GM18502 (cell line): ENCODE measurements at regions not wholly inside any gene's neighbourhood (a gene's known extent, or its start where the extent isn't known, plus 50 kb on each side); places are given as distances from the start of the nearest gene placed in this dataset.

Source experiments
- ATAC-seq: cut with Tn5 transposase; IDR thresholded peaks from one replicate; pipeline ENCODE4 v1.9.1; 2021; ENCODE audit warnings: mild to moderate bottlenecking; ENCODE audit not compliant: unreplicated experiment, poor library complexity

DNA sequence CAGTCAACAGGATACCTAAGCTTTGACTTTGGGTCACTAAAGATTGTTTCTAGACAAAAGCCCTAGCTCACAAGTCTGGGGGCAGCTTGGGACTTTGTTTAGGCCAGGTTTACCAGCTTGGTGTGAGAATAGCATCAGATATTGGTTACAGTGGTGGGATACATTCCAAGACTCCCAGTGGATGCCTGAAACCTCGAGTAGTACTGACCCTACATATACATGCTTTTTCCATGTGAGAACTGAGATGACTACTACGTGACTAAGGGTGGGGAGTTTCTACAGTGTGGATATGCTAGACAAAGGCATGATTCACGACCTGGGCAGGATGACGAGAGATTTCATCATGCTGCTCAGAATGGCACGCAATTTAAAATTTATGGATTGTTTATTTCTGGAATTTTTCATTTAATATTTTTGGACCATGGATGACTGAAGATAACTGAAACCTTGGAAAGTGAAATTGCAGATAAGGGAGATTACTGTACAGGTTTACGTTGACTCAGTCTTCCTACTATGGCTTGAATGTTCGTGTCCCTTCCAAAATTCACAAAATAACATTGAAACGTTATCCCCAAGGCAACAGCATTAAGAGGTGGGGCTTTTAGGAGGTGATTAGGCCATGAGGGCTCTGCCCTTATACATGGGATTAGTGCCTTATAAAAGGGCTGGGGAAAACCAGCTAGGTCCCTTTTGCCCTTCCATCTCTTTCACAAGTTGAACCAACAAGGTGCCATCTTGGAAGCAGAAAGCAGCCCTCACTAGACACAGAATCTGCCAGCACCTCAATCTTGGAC, 50.2 kb upstream of the CTAGE1 start:
- no peak for ATAC-seq

DNA sequence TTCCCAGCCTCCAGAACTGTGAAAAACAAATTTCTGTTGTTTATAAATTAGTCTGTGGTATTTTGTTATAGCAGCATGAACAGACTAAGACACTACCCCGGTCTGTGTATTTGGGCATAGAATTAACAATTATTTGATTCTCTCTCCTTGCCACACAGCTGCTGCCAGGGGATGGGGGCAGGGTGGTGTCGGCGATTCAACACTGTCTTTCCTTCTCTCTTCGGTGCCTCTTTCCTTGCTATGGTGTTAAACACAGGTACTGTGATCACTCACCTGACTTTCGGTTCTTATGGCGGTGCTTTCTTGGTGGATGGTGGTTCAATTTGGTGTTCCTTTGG, 50.8 kb upstream of the CTAGE1 start:
- no peak for ATAC-seq

DNA sequence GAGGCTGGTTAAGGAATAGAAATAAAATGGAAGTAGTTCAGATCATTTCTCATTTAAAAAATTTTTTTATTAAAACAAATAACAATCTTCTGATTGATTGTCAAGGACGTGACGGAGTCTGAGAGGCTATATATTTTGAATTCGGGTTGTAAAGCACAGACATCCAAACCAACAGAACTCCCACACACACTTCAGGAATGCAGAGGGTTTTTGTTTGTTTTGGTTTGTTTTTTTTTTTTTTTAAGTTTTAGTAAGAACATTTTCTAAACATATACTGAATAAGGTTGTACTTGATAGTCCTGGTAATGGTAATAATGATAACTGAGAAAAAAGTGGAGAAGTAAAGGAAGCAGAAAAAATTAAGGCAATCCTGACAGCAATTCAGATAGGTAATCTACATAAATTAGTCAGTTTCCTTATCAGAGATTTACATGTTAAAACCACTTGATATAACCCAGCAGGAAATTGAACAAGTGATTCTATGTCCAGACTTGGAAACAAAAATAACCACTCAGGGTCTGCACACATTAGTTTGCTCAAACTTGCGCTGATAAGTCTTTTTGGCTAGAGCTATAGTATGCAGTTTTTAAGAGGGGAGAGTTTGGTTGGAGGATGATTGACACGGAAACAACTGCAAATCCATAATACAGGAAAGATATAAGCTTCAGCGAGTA, 51.5 kb upstream of the CTAGE1 start:
- no peak for ATAC-seq

DNA sequence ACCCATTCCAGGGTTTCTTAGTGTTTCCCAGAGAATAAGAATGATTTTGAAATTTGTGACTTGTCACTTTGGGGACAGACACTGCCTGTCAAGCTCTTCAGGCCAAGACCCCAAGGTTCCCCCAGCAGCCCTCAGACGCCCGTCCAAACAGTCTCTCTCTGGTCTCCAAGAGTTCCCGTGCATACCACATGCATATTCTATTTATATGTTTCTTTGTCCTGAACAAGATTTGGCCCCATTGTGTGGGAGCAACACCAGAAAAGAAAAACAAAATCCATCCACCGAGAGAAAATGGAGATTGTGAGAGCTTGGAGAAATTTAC, 52.2 kb upstream of the CTAGE1 start:
- no peak for ATAC-seq

DNA sequence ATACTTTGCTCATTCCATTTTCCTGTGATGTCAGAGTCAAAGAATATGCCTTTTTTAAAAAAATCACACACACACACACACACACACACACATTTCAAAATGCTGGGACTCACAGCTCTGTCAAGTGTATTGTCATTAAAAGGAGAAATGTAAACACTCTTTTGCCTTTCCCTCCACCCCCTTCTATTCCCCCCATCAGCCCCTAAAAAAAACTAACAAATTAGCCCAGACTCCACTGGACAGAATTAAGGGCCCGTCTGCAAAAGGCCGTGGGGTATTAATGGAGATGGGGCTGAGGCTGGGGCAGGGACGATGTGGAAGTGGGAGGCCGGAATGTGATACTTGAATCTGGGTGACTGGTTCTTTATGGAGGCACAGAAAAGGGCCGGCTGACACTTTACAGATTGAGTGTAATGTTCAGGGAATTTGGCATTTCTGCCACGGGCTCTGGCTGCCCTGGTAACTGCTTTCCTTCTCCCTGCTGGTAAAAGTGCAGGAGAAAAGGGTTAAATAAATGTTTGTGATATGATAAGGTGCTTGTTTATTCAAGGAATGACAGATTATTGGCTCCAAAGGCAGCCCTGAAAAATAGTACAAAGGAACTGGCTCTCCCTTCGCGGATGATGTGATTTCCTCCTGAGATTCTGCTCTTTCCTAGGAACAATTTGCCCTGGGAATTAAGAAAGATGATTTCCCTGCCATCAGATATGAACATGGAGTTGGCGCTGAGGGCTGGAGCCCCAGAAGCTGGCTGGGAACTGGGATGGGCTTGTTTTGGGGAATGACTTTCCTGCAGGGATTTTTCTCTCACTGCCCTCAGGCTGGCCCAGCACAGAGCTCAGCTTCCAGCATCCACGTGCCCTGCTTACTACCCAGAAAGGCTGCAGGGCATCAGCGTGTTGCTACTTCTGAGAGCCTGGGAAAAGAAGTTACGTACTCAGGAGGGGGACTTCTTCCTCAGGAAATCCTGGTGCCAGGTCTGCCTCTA, 52.8 kb upstream of the CTAGE1 start:
- no peak for ATAC-seq

DNA sequence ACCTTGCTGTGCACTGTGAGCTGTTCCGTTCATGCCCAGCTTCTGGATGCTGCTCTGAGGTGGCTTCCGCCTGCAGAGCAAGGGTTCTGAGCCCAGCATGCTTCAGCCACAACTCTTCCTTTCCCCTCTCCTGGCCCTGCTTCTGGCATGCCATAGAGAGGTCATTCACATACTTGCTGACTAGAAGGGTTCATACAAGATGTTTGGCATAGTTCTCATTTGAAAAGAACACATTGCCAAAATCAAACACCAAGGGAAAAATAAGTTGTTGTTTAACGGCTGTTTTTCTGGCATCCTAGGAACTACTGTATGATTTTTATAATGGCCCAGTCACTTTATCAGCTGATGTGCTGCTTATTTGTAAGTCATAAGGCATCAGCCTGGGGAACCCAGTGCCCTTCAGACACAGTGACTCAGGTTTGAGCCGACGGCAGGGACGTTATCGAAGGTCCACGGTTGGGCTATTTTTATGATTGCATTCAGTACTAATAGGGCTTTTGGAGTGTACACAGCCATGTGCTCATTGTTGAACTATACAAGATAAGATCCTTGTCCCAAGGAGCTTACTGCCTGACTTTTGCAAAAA, 53.9 kb upstream of the CTAGE1 start:
- ATAC-seq, result no peak

DNA sequence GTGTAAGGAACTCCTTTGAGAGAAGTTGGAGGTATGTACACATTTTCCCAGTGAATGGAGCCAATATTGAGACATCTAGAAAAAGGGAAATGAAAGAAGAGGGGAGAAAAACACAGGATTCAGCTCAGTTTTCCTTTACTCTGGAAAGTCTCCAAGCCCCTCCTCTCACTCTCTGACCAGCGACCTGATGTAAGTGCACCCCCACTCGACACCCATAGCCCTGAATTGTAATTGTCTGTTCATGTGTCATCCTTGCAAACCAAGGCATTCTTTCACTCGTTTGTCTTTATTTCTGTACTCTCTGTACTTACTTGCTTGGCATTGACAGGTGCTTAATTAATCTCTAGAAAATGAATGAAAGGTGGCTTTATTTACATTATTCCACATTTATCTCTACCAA, 55.7 kb upstream of the CTAGE1 start:
- ATAC-seq, result no peak

DNA sequence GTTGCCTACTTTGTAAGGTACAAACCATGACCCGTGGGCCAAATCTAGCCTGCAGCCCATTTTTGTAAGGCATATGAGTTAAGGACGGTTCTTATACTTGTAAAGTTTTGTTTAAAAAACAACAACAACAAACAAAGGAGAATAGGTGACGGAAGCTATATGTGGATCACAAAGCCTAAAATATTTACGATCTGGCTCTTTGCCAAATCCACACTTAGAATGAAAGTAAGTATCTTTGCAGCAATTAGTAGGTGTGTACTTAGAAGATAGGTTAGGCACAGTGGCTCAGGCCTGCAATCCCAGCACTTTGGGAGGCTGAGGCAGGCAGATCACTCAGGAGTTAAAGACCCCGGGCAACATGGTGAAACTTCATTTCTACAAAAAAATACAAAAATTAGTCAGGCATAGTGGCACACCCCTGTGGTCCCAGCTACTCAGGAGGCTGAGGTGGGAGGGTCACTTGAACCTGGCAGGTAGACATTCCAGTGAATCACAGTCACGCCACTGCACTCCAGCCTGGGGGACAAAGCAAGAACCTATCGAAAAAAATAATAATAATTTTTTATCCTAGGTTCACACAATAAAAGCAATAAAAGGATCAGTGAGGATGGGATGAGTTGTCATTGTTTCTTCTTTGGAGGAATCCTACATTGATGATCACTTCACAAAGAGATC, 57.8 kb upstream of the CTAGE1 start:
- no peak for ATAC-seq

DNA sequence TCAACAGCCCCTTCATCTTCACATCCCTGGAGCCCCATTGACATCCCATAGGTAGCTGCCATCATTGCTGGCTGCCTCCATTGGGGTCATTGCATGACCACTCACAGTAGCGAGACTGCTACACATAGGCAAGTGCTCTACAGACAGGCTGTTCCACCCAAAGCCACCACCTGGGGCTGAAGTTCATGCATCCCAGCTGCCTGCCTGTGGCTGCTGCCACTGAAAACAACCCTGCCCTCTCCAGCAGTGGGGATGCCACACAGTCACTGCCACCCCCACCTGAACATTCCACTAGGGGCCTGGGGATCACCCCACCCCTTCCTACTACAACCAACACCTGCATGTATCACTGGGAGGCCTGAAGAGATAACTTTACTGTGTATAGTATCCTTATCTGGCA, 59.5 kb upstream of the CTAGE1 start:
- ATAC-seq, result no peak

DNA sequence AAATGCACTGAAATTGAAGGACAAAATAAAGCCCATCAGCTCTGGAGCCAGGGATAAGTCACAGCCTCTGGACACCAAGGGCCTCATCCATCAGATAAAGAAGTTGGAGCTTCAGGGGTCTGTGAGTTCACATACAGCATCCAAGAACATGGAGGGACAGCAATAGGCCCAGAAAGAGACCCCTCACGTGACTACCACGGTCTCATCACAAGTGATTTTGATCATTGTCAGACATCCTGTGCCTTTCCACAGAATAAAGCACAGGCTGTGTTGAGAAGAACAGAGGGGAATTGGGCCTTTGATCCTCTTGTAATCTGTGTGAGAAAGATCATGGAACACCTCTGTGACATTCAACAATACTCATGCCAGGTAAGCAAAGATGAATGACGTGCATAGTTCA, 65.2 kb upstream of the CTAGE1 start:
- no peak for ATAC-seq

DNA sequence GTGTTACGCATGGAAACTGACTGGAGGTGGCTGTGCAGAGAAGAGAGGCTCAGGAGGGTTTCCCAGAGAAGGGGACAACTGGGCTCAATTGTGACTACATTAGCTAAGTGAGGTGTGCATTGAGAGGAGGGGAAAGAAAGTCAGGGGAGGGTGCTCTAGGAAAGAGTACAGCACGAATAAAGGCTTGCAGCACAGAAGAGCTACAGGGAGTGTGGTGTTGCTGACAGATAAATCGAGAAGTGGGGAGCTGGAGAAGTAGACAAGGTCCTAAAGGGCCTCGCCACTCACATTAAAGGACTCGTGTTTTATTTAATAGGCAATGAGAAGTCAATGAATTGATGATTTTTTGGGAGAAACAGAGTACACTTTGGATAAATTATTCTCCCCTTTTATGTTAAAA, 65.7 kb upstream of the CTAGE1 start:
- ATAC-seq, result no peak

DNA sequence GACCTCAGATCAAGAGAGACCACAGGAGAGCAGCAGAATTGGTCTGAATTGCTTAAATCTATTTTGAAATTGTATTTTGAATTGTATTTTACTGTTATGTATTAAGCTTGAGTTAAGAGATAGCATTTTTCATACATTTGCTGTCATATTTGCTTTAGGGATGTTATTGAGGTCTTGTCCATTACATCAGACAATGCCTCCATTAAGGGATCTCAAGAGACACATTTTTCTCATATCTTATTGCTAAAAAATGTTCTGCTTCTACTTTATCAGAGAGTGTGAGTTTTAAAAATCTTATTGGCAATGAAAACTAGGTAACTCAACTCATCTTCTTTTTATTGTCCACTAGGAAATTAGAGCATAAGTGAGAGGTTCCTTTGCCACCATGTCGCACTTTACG, 66.8 kb upstream of the CTAGE1 start:
- ATAC-seq, result no peak

DNA sequence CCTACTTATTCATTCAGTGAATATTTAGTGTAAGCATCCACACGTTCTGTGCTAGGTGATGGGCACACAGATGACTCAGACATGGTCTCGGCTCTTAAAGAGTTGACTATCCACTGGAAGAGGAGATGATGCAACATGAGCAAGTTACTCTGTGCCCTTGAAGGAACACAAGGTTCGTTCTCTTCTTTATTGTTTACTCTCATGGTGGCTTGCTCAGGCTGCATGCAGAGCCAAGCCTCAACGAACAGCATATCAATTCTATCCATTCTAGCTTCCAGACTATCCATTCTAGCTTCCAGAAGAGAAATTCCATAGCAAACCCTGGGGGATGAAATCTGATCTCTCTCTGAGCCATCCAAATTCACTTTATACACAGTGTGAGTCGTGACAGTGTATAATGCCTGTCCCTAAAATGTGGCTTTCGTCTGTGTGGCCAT, 68.1 kb upstream of the CTAGE1 start:
- ATAC-seq, result no peak

DNA sequence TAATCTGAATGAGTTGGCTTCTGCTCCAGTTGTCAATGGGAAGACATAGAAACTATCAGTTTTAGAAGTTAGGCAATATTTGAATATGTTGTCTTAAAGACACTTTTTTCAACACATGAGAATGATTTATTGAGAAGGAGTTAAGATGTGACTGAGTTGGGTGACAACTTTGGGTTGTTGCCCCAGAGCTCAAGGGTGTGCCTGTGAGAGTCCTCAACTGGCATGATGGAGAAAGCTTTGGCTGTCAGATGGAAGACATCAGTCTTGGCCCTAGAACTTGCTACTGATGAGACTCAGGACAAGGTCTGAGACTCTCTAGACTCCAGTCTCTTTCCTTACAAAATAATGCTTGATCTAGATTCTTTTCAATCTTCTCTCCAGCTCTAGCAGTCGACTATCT, 69.0 kb upstream of the CTAGE1 start:
- ATAC-seq, result no peak

DNA sequence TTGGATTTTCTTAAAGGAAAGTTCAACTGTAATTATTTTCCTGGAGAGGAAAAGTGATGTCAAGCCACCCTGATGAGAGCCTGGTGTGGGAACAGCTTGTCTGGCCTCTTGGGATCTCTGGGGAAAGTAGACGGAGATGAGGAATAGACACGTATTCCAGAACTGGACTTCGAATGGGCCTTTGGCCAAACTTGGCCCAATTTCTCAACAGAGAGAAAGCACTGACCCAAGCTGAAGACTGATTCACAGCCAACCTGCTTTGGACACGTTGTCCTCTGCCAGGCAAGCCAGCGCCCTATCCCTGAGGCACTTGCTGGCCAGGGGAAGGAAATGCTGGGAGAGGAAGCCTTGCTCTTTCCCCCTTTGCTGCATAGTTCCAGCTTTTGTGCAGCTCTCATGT, 70.8 kb upstream of the CTAGE1 start:
- no peak for ATAC-seq

DNA sequence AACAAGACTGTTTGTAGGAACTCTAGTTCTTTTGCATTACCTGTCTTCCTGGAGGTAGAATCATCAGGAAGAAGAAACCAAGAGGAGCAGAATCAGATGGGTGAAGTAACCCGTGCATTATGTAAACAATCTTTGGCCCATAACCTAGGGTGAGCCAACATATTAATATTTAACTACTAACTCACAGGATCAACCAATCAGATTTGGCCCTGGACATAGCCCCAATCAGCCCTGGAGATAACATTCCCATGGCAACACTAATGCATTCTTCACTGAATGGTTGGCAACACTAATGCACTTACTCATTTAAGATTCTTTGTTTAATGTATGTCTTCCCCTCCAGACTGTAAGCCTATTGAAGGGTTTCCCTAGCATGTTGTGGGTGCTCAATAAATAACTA, 72.0 kb upstream of the CTAGE1 start:
- no peak for ATAC-seq

DNA sequence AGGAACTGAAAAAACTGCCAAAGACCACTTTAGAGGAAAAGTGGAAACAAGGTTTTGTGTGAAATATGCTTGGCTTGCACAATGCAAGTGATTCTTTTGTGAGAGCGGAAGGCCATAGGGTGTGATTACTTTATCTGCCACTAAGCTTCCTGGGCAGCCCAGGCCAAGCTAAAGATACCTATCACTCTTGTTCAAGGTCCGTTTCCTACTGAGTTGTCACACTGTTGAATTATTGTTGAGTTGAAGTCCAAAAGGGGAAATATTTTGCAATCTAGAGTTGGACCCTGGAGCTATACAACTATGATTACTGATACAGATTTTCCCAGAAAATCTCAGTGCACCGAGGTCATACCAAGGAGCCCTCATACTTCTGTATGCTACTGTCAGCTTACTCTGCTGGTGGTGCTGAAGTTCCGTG, 72.7 kb upstream of the CTAGE1 start:
- no peak for ATAC-seq

DNA sequence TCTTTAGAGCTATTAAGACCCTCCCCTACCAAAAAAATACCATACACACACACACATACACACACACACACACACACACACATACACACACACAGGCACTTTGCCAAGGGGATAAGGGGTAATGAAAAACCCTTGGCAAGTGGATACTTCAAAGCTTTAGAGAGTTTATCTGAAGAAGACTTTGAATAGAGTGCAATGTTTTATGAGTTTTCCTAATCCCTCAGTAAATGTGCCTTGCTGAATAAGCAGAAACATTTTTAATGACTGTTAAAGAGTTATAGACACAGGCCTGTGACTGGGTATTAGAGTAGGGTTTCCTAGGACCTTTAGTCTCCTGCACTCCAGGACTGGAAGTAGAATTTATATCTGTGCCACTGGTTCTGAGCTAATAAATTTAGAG, 75.5 kb upstream of the CTAGE1 start:
- no peak for ATAC-seq

DNA sequence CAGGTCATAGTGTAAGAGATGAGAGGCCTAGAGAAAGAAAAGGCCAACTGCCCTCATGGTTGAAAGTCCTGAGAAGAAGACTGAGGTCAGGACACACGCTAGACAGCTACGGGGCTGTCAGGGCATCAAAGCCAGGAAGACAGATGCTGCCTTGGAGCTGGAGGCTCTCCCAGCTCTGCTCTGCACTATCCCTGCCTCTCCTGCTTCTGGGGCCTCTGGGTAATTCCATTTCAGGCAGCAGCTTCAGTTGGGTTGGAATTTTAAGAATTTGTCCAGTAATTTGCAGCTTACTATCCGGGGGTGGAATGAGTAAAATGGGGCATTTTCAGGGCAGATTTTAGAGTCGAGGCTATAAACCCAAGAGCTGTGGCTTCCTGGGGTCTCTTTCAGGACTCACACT, 76.2 kb upstream of the CTAGE1 start:
- no peak for ATAC-seq

DNA sequence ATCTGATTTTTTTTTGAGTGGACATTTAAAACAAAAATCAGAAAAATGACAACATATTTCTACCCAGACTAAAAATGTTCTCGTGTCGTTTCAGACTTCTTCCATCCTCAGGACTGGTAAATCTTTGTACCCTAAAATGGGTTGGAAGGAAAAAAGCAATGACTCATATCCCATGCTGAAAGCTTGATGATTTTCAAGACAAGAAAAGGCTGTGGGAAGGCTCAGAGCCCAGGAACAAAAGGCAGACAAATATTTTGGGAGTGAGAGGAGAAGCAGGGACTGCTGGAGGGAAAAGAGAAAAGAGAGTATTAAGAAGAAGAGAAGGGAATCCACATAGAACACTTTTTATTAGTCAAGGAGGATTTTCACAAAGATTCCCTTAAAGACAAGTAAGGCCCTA, 77.1 kb upstream of the CTAGE1 start:
- ATAC-seq, result no peak
